Renal pelvis (tissue), 1 donor: ENCODE measurements at regions not wholly inside any gene's neighbourhood (a gene's known extent, or its start where the extent isn't known, plus 50 kb on each side); places are given as distances from the start of the nearest gene placed in this dataset.
"Not testable (repeated sequence)": the region's sequence is repeated elsewhere in the genome, so short reads cannot be mapped to it uniquely, and the experiment has no call there.

Experiments
- DNase-seq: peaks from one replicate; pipeline ENCODE4 v3.0.0-alpha.2; 2013

- no peak for DNase-seq
These were observed 127.0 kb upstream of the CIBAR2 start for GRCh38 chr16:85239239-85239638.

- DNase-seq, result no peak
These were observed 127.6 kb upstream of the CIBAR2 start for GRCh38 chr16:85239871-85240270.

- no peak for DNase-seq
These were observed 129.0 kb upstream of the CIBAR2 start for GRCh38 chr16:85240982-85241924.

- DNase-seq, result no peak
These were observed 129.9 kb upstream of the CIBAR2 start for GRCh38 chr16:85242140-85242539.

- no peak for DNase-seq
These were observed 131.0 kb upstream of the CIBAR2 start for GRCh38 chr16:85243308-85243707.

- DNase-seq, result not testable (repeated sequence)
These were observed 132.2 kb upstream of the CIBAR2 start for GRCh38 chr16:85244452-85244851.

GRCh38 chr16:85245307-85246172, 133.3 kb upstream of the CIBAR2 start:
- peak; percentile 75 for DNase-seq

GRCh38 chr16:85246473-85246872, 134.2 kb upstream of the CIBAR2 start:
- peak; percentile 70 for DNase-seq

GRCh38 chr16:85246973-85247372, 134.7 kb upstream of the CIBAR2 start:
- DNase-seq, result no peak

- no peak for DNase-seq
These were observed 136.1 kb upstream of the CIBAR2 start for GRCh38 chr16:85248342-85248741.

GRCh38 chr16:85248857-85249256, 136.6 kb upstream of the CIBAR2 start:
- no peak for DNase-seq

- no peak for DNase-seq
These were observed 137.3 kb upstream of the CIBAR2 start for GRCh38 chr16:85249418-85250146.

- DNase-seq, result no peak
These were observed 137.8 kb upstream of the CIBAR2 start for GRCh38 chr16:85250147-85250463.

- DNase-seq, result no peak
These were observed 138.4 kb upstream of the CIBAR2 start for GRCh38 chr16:85250609-85251223.

GRCh38 chr16:85251225-85251760, 139.0 kb upstream of the CIBAR2 start:
- no peak for DNase-seq

GRCh38 chr16:85252014-85252413, 139.7 kb upstream of the CIBAR2 start:
- no peak for DNase-seq

GRCh38 chr16:85252461-85252860, 140.2 kb upstream of the CIBAR2 start:
- no peak for DNase-seq

- DNase-seq, result no peak
These were observed 141.0 kb upstream of the CIBAR2 start for GRCh38 chr16:85253084-85253941.

- DNase-seq, result no peak
These were observed 141.8 kb upstream of the CIBAR2 start for GRCh38 chr16:85254051-85254450.

GRCh38 chr16:85254921-85255320, 142.6 kb upstream of the CIBAR2 start:
- DNase-seq, result no peak

GRCh38 chr16:85255777-85256176, 143.5 kb upstream of the CIBAR2 start:
- no peak for DNase-seq
